SK-N-SH treated with all-trans-retinoic acid at 6 μM for 48 hours (cell line): ENCODE measurements at regions not wholly inside any gene's neighbourhood (a gene's known extent, or its start where the extent isn't known, plus 50 kb on each side); places are given as distances from the start of the nearest gene placed in this dataset.

Experiments used
- ATAC-seq: fragments of 200-7000 bp; cut with Tn5 transposase; 3 replicates; pipeline ENCODE4 v1.9.1; 2020; ENCODE audit warnings: mild to moderate bottlenecking, moderate library complexity
- ARNTL ChIP-seq: fragments of 450-650 bp; formaldehyde crosslinking; IDR thresholded peaks from 2 replicates; pipeline ENCODE4 v1.5.0; 2020; ENCODE audit warnings: low read depth, mild to moderate bottlenecking, moderate library complexity, borderline replicate concordance
- BACH2 ChIP-seq: fragments of 250-450 bp; sonication (Bioruptor Pico); IDR thresholded peaks from 2 replicates; pipeline ENCODE4 v1.9.0; 2021; ENCODE audit warnings: mild to moderate bottlenecking, borderline replicate concordance
- CREB5 ChIP-seq: fragments of 250-450 bp; sonication (Bioruptor Pico); IDR thresholded peaks from 2 replicates; pipeline ENCODE4 v1.5.1; 2020; ENCODE audit warnings: low read depth, mild to moderate bottlenecking, moderate library complexity
- CSDC2 ChIP-seq: fragments of 250-450 bp; sonication (Bioruptor Pico); IDR thresholded peaks from 2 replicates; pipeline ENCODE4 v1.5.0; 2020; ENCODE audit warnings: mild to moderate bottlenecking, moderate library complexity
- CSRNP3 ChIP-seq: fragments of 250-450 bp; sonication (Bioruptor Pico); IDR thresholded peaks from 2 replicates; pipeline ENCODE4 v1.5.1; 2021; ENCODE audit warnings: mild to moderate bottlenecking, moderate library complexity
- ESRRG ChIP-seq: fragments of 250-450 bp; sonication (Bioruptor Pico); IDR thresholded peaks from 2 replicates; pipeline ENCODE4 v1.6.1; 2021; ENCODE audit warnings: mild to moderate bottlenecking
- GLIS3 ChIP-seq: fragments of 250-450 bp; sonication (Bioruptor Pico); IDR thresholded peaks from 2 replicates; pipeline ENCODE4 v1.5.0; 2020; ENCODE audit warnings: mild to moderate bottlenecking, moderate library complexity
- OSR1 ChIP-seq: fragments of 250-450 bp; sonication (Bioruptor Pico); IDR thresholded peaks from 2 replicates; pipeline ENCODE4 v1.8.0; 2022; ENCODE audit warnings: moderate library complexity, mild to moderate bottlenecking, inconsistent platforms
- RARB ChIP-seq: fragments of 250-450 bp; sonication (Bioruptor Pico); IDR thresholded peaks from 2 replicates; pipeline ENCODE4 v1.8.0; 2021; ENCODE audit warnings: mild to moderate bottlenecking, moderate library complexity
- SNAI2 ChIP-seq: fragments of 250-450 bp; sonication (Bioruptor Pico); IDR thresholded peaks from 2 replicates; pipeline ENCODE4 v1.5.0; 2020; ENCODE audit warnings: mild to moderate bottlenecking, moderate library complexity
- TCF4 ChIP-seq: fragments of 250-450 bp; sonication (Bioruptor Pico); IDR thresholded peaks from 2 replicates; pipeline ENCODE4 v1.8.0; 2021; ENCODE audit warnings: mild to moderate bottlenecking, moderate library complexity, borderline replicate concordance
- TOX ChIP-seq: fragments of 250-450 bp; sonication (Bioruptor Pico); IDR thresholded peaks from 2 replicates; pipeline ENCODE4 v1.8.0; 2021; ENCODE audit warnings: mild to moderate bottlenecking, moderate library complexity, borderline replicate concordance
- ZC3H10 ChIP-seq: fragments of 250-450 bp; sonication (Bioruptor Pico); IDR thresholded peaks from 2 replicates; pipeline ENCODE4 v1.5.1; 2021; ENCODE audit warnings: mild to moderate bottlenecking, moderate library complexity
- ZFP3 ChIP-seq: fragments of 250-450 bp; sonication (Bioruptor Pico); IDR thresholded peaks from 2 replicates; pipeline ENCODE4 v1.5.0; 2020; ENCODE audit warnings: mild to moderate bottlenecking, moderate library complexity
- ZFP30 ChIP-seq: fragments of 450-650 bp; formaldehyde crosslinking; IDR thresholded peaks from 2 replicates; pipeline ENCODE4 v1.5.0; 2022; ENCODE audit warnings: mild to moderate bottlenecking, moderate library complexity
- ZNF565 ChIP-seq: fragments of 450-650 bp; formaldehyde crosslinking; conservative IDR thresholded peaks from 2 replicates; pipeline ENCODE4 v1.5.0; 2020; ENCODE audit warnings: low read depth, mild to moderate bottlenecking, moderate library complexity
- ZNF70 ChIP-seq: fragments of 450-650 bp; formaldehyde crosslinking; IDR thresholded peaks from 2 replicates; pipeline ENCODE4 v1.5.0; 2020; ENCODE audit warnings: mild to moderate bottlenecking, moderate library complexity
- ZNF8 ChIP-seq: fragments of 450-650 bp; formaldehyde crosslinking; IDR thresholded peaks from 2 replicates; pipeline ENCODE4 v1.5.0; 2020; ENCODE audit warnings: mild to moderate bottlenecking, moderate library complexity
- TF ChIP-seq, protein P1 (sequence below): fragments of 250-450 bp; sonication (Bioruptor Pico); IDR thresholded peaks from 2 replicates; pipeline ENCODE4 v1.8.0; 2020; ENCODE audit warnings: mild to moderate bottlenecking, moderate library complexity, borderline replicate concordance
- TF ChIP-seq, protein P2 (sequence below): fragments of 250-450 bp; sonication (Bioruptor Pico); IDR thresholded peaks from 2 replicates; pipeline ENCODE4 v1.8.0; 2021; ENCODE audit warnings: low read depth, mild to moderate bottlenecking, moderate library complexity, borderline replicate concordance

GRCh38 chr14:100434033-100434601 lies 111.0 kb downstream of the SLC25A47 start:
- ATAC-seq = no peak
- TF ChIP-seq SNAI2 (CRISPR knock-in tag) (no peak), OSR1 (CRISPR knock-in tag) (no peak), CSRNP3 (CRISPR knock-in tag) (no peak), ZNF70 (CRISPR knock-in tag) (no peak), TOX (no peak), CREB5 (no peak), ARNTL (CRISPR knock-in tag) (no peak), BACH2 (CRISPR knock-in tag) (no peak)
- TF ChIP-seq, protein P1, sequence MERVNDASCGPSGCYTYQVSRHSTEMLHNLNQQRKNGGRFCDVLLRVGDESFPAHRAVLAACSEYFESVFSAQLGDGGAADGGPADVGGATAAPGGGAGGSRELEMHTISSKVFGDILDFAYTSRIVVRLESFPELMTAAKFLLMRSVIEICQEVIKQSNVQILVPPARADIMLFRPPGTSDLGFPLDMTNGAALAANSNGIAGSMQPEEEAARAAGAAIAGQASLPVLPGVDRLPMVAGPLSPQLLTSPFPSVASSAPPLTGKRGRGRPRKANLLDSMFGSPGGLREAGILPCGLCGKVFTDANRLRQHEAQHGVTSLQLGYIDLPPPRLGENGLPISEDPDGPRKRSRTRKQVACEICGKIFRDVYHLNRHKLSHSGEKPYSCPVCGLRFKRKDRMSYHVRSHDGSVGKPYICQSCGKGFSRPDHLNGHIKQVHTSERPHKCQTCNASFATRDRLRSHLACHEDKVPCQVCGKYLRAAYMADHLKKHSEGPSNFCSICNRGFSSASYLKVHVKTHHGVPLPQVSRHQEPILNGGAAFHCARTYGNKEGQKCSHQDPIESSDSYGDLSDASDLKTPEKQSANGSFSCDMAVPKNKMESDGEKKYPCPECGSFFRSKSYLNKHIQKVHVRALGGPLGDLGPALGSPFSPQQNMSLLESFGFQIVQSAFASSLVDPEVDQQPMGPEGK (CRISPR knock-in tag) = no peak
- TF ChIP-seq, protein P2, sequence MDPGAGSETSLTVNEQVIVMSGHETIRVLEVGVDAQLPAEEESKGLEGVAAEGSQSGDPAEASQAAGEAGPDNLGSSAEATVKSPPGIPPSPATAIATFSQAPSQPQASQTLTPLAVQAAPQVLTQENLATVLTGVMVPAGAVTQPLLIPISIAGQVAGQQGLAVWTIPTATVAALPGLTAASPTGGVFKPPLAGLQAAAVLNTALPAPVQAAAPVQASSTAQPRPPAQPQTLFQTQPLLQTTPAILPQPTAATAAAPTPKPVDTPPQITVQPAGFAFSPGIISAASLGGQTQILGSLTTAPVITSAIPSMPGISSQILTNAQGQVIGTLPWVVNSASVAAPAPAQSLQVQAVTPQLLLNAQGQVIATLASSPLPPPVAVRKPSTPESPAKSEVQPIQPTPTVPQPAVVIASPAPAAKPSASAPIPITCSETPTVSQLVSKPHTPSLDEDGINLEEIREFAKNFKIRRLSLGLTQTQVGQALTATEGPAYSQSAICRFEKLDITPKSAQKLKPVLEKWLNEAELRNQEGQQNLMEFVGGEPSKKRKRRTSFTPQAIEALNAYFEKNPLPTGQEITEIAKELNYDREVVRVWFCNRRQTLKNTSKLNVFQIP (CRISPR knock-in tag) = no peak

- TF ChIP-seq CSRNP3 (CRISPR knock-in tag) (no peak), ZFP3 (CRISPR knock-in tag) (no peak), ARNTL (CRISPR knock-in tag) (no peak), TCF4 (CRISPR knock-in tag) (no peak), OSR1 (CRISPR knock-in tag) (no peak), SNAI2 (CRISPR knock-in tag) (no peak), GLIS3 (CRISPR knock-in tag) (no peak), ZNF565 (no peak), ZFP30 (CRISPR knock-in tag) (no peak), ZNF8 (CRISPR knock-in tag) (no peak), CREB5 (no peak), ESRRG (CRISPR knock-in tag) (no peak), RARB (CRISPR knock-in tag) (no peak), CSDC2 (no peak), ZC3H10 (CRISPR knock-in tag) (no peak)
- TF ChIP-seq, protein P2 (CRISPR knock-in tag) = no peak
- no peak for ATAC-seq
Observed at GRCh38 chr14:100434911-100435438, 111.8 kb downstream of the SLC25A47 start.
